Esophagus muscularis mucosa (tissue), 4 donors: ENCODE measurements at regions not wholly inside any gene's neighbourhood (a gene's known extent, or its start where the extent isn't known, plus 50 kb on each side); places are given as distances from the start of the nearest gene placed in this dataset.

ENCODE experiments used
- EP300 ChIP-seq: sonication (generic); formaldehyde crosslinking; IDR thresholded peaks from one replicate; pipeline ENCODE4 v1.6.1; 2017; ENCODE audit warnings: antibody characterized with exemption
- POLR2AphosphoS5 ChIP-seq, 2 donors: sonication (generic); formaldehyde crosslinking; IDR thresholded peaks; one replicate each; pipeline ENCODE4 v1.6.1; 2017; ENCODE audit warnings: antibody characterized with exemption in 2 of 2
- TF ChIP-seq, protein P1 (sequence below), 3 experiments: fragments of 200-600 bp in 2 of 3; fragments of 450-650 bp in 1 of 3; sonication (generic) in 2 of 3; IDR thresholded peaks; one replicate each; pipeline ENCODE4 v1.5.1; 2017 to 2019; ENCODE audit warnings: antibody characterized with exemption in 3 of 3, mild to moderate bottlenecking in 2 of 3, moderate library complexity in 1 of 3

- TF ChIP-seq, protein P1, sequence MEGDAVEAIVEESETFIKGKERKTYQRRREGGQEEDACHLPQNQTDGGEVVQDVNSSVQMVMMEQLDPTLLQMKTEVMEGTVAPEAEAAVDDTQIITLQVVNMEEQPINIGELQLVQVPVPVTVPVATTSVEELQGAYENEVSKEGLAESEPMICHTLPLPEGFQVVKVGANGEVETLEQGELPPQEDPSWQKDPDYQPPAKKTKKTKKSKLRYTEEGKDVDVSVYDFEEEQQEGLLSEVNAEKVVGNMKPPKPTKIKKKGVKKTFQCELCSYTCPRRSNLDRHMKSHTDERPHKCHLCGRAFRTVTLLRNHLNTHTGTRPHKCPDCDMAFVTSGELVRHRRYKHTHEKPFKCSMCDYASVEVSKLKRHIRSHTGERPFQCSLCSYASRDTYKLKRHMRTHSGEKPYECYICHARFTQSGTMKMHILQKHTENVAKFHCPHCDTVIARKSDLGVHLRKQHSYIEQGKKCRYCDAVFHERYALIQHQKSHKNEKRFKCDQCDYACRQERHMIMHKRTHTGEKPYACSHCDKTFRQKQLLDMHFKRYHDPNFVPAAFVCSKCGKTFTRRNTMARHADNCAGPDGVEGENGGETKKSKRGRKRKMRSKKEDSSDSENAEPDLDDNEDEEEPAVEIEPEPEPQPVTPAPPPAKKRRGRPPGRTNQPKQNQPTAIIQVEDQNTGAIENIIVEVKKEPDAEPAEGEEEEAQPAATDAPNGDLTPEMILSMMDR (IDR thresholded peaks at IDR 0.05), result no peak
- TF ChIP-seq EP300 (no peak), POLR2AphosphoS5 (IDR thresholded peaks at IDR 0.05) (no peak)
Measured at GRCh38 chr2:179373816-179374215, 109.2 kb upstream of the SESTD1 start.
